Mucosa of stomach (tissue), 1 donor: ENCODE measurements at regions not wholly inside any gene's neighbourhood (a gene's known extent, or its start where the extent isn't known, plus 50 kb on each side); places are given as distances from the start of the nearest gene placed in this dataset.
"Not testable (repeated sequence)": the region's sequence is repeated elsewhere in the genome, so short reads cannot be mapped to it uniquely, and the experiment has no call there.

Experiments
- H3K27me3 ChIP-seq: one replicate; pipeline ENCODE4 v1.7.0; 2013; ENCODE audit warnings: mild to moderate bottlenecking, low read length; ENCODE audit not compliant: control insufficient read depth, insufficient read depth
- H3K36me3 ChIP-seq: one replicate; pipeline ENCODE4 v1.7.0; 2013; ENCODE audit warnings: low read length; ENCODE audit not compliant: control insufficient read depth, insufficient read depth
- H3K4me1 ChIP-seq: one replicate; pipeline ENCODE4 v1.7.0; 2013; ENCODE audit warnings: mild to moderate bottlenecking, low read length; ENCODE audit not compliant: control insufficient read depth, insufficient read depth
- H3K4me3 ChIP-seq: one replicate; pipeline ENCODE4 v1.7.0; 2013; ENCODE audit warnings: low read length
- H3K9ac ChIP-seq: one replicate; pipeline ENCODE4 v1.7.0; 2013; ENCODE audit warnings: mild to moderate bottlenecking, low read length, moderate library complexity
- H3K9me3 ChIP-seq: one replicate; pipeline ENCODE4 v1.7.0; 2013; ENCODE audit warnings: mild to moderate bottlenecking, low read length, moderate library complexity; ENCODE audit not compliant: control insufficient read depth
- donor health status: Pancreatic carcinoma.

DNA sequence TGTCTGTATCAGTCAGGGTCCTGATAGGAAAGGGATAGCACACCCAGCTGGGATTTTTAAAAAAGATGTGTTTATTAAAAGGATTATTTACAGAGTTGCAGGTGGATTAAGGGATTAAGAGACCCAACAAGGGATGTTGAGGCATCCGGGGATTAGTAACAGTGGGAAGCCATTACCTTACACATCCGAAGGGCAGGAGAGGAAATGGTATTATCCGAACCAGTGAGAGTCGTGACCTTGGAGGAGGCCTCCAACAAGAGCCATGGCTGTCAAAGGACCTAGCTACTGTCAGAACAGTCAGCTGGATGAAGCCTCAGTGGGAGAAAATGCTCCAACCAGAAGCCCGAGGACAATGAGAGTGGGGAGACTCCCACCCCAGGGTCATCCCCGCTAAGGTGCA is 146.3 kb upstream of the KRAS start:
- Histone ChIP-seq H3K4me1 (no peaks in the 10 kb centered on the region), H3K36me3 (no peaks in the 10 kb centered on the region), H3K27me3 (no peaks in the 10 kb centered on the region), H3K9ac (no peak overlapping the region), H3K4me3 (no peak overlapping the region), H3K9me3 (no peaks in the 10 kb centered on the region)

DNA sequence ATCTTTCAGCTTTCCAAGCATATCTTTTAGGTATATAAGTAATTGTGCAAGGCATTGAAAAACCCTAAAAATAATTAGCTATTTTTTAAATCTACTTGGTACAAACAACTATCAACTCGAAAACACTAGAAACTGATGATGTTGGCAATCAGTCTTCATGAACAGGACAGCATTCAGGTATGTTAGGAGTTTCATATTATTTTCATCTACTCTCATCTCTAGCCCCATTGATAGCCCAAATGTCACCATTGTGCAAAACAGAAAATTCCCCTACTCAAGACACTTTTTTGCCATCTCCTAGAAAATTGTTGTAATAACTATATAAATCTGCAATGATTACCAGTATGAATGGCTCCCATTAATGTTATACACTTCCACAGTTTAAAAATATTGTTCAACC is 144.5 kb upstream of the KRAS start:
- Histone ChIP-seq H3K4me1 (no peaks in the 10 kb centered on the region), H3K9me3 (no peaks in the 10 kb centered on the region), H3K4me3 (no peak overlapping the region), H3K27me3 (no peaks in the 10 kb centered on the region), H3K36me3 (no peaks in the 10 kb centered on the region), H3K9ac (no peak overlapping the region)

DNA sequence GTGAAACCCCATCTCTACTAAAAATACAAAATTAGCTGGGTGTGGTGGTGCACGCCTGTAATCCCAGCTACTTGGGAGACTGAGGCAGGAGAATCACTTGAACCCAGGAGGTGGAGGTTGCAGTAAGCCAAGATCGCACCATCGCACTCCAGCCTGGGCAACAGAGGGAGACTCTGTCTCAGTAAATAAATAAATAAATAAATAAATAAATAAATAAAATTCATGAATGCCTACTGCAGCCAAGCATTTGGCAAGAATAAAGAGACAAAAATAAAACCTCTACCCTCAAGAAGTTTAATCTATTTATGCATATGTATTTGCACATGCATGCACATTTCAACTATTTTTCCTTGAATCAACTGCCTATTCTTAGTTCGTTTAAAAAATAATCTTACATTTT is 144.0 kb upstream of the KRAS start:
- H3K9me3 ChIP-seq, H3K4me1 ChIP-seq, H3K4me3 ChIP-seq, H3K36me3 ChIP-seq, H3K27me3 ChIP-seq, H3K9ac ChIP-seq: not testable (repeated sequence)

DNA sequence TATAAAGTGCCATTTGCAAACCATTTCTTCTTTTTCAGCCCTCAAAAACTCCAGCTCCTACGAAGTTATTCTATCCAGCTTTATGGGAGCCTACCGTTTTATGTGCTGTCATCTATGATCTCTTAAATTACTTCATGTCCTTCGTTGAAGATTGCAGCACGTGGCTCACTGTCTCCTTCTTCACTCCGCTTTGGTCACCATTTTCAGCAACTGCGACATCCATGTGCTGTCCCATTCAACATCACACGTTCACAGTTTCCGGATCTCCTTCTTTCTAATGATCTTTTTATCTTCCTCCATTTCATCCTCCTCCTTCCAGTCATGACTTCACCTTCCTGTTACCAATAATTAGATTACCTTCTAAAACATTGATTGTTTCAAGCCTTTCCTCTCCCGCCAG is 143.3 kb upstream of the KRAS start:
- no peak overlapping the region for H3K9ac ChIP-seq
- no peaks in the 10 kb centered on the region for H3K9me3 ChIP-seq
- no peaks in the 10 kb centered on the region for H3K27me3 ChIP-seq
- H3K4me1 ChIP-seq: no peaks in the 10 kb centered on the region
- H3K36me3 ChIP-seq: no peaks in the 10 kb centered on the region
- H3K4me3 ChIP-seq: no peak overlapping the region

DNA sequence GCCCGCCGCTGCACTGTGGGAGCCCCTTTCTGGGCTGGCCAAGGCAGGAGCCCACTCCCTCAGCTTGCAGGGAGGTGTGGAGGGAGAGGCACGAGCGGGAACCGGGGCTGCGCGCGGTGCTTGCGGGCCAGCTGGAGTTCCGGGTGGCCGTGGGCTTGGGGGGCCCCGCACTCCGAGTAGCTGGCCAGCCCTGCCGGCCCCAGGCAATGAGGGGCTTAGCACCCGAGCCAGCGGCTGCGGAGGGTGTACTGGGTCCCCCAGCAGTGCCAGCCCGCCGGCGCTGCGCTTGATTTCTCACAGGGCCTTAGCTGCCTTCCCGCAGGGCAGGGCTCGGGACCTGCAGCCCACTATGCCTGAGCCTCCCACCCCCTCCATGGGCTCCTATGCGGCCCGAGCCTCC is 140.6 kb upstream of the KRAS start:
- H3K9me3 ChIP-seq, H3K27me3 ChIP-seq, H3K9ac ChIP-seq, H3K4me1 ChIP-seq, H3K4me3 ChIP-seq, H3K36me3 ChIP-seq: not testable (repeated sequence)

DNA sequence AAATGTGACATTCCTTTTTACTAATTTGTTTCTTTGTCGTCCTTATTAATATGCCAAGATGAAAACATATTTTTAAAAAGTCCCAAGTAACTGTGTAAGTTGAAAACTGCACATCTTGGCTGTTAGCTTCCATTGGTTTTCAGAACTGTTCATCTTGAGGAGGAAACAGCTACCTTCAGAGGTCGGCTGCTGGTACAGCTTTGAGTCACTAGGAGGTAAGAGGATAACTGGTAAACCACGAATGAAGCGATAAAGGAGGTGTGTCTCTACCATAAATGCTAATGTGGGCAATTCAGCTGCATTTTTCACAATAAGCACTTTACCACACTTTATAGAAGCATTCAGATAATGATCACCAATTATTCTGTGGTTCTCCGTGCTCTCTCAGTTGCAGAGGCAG is 137.5 kb upstream of the KRAS start:
- H3K4me1 ChIP-seq: peaks cover 11% of the 10 kb centered on the region
- no peaks in the 10 kb centered on the region for H3K9me3 ChIP-seq
- no peak overlapping the region for H3K4me3 ChIP-seq
- no peak overlapping the region for H3K9ac ChIP-seq
- no peaks in the 10 kb centered on the region for H3K27me3 ChIP-seq
- H3K36me3 ChIP-seq: no peaks in the 10 kb centered on the region

DNA sequence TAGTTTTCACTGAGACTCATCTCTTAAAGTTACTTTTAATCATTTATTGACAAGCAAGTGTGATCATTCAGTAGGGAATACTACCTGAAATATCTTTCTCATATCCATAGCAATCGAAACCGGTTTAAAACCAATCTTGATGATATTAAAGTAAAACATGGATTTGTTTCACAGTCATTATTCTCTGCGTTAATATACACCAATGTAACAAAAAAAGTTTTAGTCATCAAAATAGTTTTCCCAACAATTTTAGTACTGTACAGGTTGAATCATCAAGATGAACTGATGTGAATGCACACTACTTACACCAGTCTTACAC is 137.0 kb upstream of the KRAS start:
- H3K4me3 ChIP-seq: no peak overlapping the region
- H3K9me3 ChIP-seq: no peaks in the 10 kb centered on the region
- H3K4me1 ChIP-seq: peaks cover 16% of the 10 kb centered on the region
- no peaks in the 10 kb centered on the region for H3K36me3 ChIP-seq
- H3K27me3 ChIP-seq: no peaks in the 10 kb centered on the region
- no peak overlapping the region for H3K9ac ChIP-seq

DNA sequence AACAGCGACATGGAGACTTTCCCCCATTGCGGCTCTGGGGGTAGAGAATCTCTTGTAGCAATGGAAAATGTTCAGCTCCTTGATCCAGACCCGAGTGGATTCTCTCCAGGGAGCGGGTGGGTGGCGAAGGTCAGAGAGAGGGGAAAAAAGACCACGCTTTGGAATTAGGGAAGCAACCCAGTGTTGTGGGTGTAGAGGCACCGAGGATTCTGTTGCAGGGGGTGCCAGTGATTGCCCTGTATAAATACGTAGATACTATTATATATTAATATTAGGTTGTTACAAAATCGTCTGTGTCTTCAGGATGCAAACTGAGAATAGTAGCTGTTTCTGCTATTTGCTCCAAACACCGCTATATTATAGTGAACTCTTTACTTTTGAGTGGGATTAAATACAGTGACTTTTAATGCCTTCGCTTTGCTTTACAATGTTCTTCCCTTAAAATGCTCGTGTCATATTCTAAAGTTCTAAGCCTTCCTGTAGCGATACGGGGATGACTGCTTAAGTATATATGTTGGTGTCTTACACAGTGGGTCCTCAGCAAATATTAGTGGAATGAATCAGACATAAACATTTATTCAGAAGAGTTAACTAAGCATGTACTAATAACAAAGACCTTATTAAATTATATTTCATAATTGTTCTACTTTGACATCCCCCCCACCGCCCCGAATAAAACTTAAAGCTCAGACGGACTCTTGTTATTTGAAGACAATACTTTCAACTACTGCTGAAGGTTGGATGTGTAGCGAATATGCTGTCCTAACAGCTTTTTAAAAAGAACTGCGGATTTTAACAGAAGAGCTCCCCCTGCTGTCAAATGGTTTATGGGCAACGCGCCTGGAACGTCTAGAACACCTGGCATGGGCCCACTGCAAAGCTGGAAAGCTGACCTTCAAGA is 136.4 kb upstream of the KRAS start:
- peak overlapping the region; percentile 68 for H3K4me3 ChIP-seq
- peak overlapping the region; percentile 99 for H3K9ac ChIP-seq
- H3K27me3 ChIP-seq: no peaks in the 10 kb centered on the region
- H3K9me3 ChIP-seq: no peaks in the 10 kb centered on the region
- H3K4me1 ChIP-seq: peaks cover 22% of the 10 kb centered on the region
- no peaks in the 10 kb centered on the region for H3K36me3 ChIP-seq

DNA sequence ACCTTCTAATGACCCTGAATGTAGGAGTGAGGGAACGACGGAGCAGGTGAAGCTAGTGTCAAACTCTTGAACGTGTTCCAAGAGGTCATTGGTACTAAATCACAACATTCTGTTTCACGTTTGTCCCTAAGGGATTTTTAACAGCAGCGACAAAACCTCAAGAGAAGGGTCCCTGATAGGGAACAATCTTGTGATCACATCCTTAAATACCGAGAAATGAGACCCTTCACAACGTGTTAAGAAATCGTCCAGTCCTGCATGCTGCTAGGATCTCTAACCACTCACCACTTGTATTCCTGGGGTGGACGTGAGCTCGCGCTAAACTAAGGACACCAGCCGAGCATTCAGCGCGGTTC is 134.1 kb upstream of the KRAS start:
- peak overlapping the region; percentile 99 for H3K9ac ChIP-seq
- H3K36me3 ChIP-seq: no peaks in the 10 kb centered on the region
- no peaks in the 10 kb centered on the region for H3K9me3 ChIP-seq
- H3K4me3 ChIP-seq: peak overlapping the region; percentile 81
- peaks cover 23% of the 10 kb centered on the region for H3K4me1 ChIP-seq
- no peaks in the 10 kb centered on the region for H3K27me3 ChIP-seq

DNA sequence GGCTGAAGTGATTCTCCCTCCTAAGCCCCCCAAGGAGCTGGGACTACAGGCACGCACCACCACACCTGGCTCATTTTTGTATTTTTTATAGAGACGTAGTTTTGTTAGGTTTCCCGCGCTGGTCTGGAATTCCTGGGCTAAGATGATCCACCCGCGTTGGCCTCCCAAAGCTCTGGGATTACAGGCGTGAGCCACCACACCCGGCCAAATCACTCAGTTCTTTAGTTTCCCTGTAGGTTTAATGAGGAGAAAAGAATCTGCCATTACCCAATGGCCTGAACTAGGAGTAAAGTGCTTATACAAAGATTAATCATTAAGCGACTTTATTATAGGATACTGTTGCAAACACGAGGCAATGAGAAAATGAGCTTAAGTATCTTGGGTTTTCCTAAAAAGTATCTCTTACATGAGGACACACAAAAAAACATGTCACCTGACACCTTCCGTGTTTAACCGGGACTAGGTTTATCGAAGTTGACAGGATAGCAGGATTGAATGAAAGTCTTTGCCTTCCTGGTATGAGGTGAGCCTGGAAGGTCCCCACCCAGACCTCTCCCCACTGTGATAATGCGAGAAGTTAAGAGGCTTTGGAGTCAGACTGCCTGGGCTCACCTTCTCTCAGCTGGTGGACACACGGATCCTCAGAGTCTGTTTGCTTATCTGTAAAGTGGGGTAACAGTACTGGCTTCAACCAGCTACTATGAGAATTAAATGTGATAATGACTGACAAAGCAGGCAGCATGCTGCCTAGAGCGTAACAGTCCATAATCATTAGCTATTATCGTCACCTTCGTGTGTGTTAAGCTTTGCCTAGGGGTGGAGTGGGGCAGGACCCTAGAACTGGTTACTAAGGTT is 133.5 kb upstream of the KRAS start:
- no peaks in the 10 kb centered on the region for H3K36me3 ChIP-seq
- no peaks in the 10 kb centered on the region for H3K9me3 ChIP-seq
- peak overlapping the region; percentile 81 for H3K4me3 ChIP-seq
- no peaks in the 10 kb centered on the region for H3K27me3 ChIP-seq
- peaks cover 23% of the 10 kb centered on the region for H3K4me1 ChIP-seq
- H3K9ac ChIP-seq: peak overlapping the region; percentile 99

DNA sequence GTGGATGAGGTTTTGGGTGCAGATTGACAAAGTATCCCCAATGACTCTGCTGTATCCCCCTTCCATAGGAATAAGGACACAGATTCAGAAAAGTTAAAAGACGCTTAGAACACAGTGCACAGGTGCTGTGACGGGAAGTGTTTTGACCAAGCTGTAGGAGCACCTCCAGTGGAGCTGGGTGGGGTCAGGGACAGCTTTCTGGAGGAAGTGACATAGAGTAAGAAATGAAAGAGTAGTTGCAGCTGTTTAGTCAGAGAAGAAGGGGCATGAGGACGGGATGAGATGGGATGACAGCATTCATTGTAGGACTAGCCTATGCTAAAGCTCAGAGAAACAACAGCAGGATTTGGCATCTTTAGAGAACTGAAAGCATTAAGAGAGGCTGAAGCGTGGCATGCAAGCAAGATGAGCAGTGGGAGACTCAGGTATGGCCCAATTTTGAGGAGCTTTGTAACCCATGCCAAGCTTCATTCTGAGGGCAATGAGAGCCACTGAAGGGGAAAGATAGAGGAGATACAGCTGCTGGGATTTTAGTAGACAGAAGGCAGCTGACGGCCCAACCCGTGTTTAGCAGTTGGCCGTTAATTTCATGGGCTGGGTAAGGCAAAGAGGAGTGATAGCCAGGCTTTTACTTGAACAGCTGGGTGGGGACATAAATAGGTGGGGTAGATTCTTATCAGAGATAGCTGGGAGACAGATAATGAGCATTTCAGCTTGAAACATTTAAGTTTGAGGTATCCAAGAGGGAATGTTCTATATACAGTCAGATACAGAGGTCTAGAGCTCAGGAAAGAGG is 131.8 kb upstream of the KRAS start:
- peaks cover 23% of the 10 kb centered on the region for H3K4me1 ChIP-seq
- H3K27me3 ChIP-seq: no peaks in the 10 kb centered on the region
- no peak overlapping the region for H3K4me3 ChIP-seq
- no peak overlapping the region for H3K9ac ChIP-seq
- no peaks in the 10 kb centered on the region for H3K9me3 ChIP-seq
- H3K36me3 ChIP-seq: no peaks in the 10 kb centered on the region
